ENCODE measurements at regions not wholly inside any gene's neighbourhood (a gene's known extent, or its start where the extent isn't known, plus 50 kb on each side); places are given as distances from the start of the nearest gene placed in this dataset.

- no peaks in the 10 kb centered on the region for H3K79me2 ChIP-seq (ENCODE audit: control insufficient read depth in 1 of 2, insufficient read depth in 2 of 2, low read length in 2 of 2)
- H4K20me1 ChIP-seq (replicated peaks in 1 of 2; ENCODE audit: control insufficient read depth in 1 of 2, insufficient read depth in 2 of 2, low read length in 2 of 2): no peaks in the 10 kb centered on the region
- H3K56ac ChIP-seq (replicated peaks; ENCODE audit: insufficient read length, low read depth, low read length): no peak overlapping the region
- H3K4me1 ChIP-seq (replicated peaks in 1 of 4; ENCODE audit: control insufficient read depth in 3 of 4, insufficient read depth in 4 of 4, low read length in 3 of 4): no peaks in the 10 kb centered on the region; a peak in 1 of 7 replicates
- no peaks in the 10 kb centered on the region for H3K27me3 ChIP-seq (replicated peaks in 1 of 4; ENCODE audit: control insufficient read depth in 3 of 4, extremely low read depth in 1 of 4, insufficient read depth in 3 of 4, low read length in 3 of 4)
- H3K36me3 ChIP-seq (ENCODE audit: control insufficient read depth in 2 of 4, insufficient read depth in 4 of 4, low read length in 3 of 4): no peaks in the 10 kb centered on the region
- no peak overlapping the region for H4K91ac ChIP-seq (replicated peaks; ENCODE audit: insufficient read length, low read length)
- no peak overlapping the region for H3K18ac ChIP-seq (ENCODE audit: extremely low read depth, low read length)
- H2BK20ac ChIP-seq (ENCODE audit: low read length): no peak overlapping the region
- H3K14ac ChIP-seq (ENCODE audit: insufficient read length): no peak overlapping the region
- FAIRE-seq (no peak), DNase-seq (ENCODE audit: low read depth in 1 of 2, low spot score in 2 of 2) (no peak)
- no peak overlapping the region for H3K4ac ChIP-seq (replicated peaks; ENCODE audit: insufficient read length, low read depth, low read length)
- H3K79me1 ChIP-seq (ENCODE audit: low read depth, low read length): no peaks in the 10 kb centered on the region
- H3K9ac ChIP-seq (replicated peaks in 1 of 4; ENCODE audit: extremely low read depth in 1 of 4, low read depth in 3 of 4, low read length in 3 of 4): no peak overlapping the region
- no peak overlapping the region for H2AK5ac ChIP-seq (ENCODE audit: low read depth, low read length)
- H4K5ac ChIP-seq (ENCODE audit: insufficient read length, low read depth, low read length): no peak overlapping the region
- no peak overlapping the region for H2AFZ ChIP-seq (ENCODE audit: low read length)
- H3K27ac ChIP-seq (ENCODE audit: low read depth, low read length): no peak overlapping the region
- ChIA-PET CTCF (ENCODE audit: partially characterized antibody) (no interaction called here), POLR2A (ENCODE audit: partially characterized antibody) (no interaction called here)
- no peak overlapping the region for H3K4me3 ChIP-seq (ENCODE audit: extremely low read depth in 1 of 4, insufficient read depth in 2 of 4, low read depth in 3 of 4, low read length in 4 of 4)
- no peak overlapping the region for H4K8ac ChIP-seq (ENCODE audit: extremely low read depth, insufficient read depth, low read length)
- H3K23me2 ChIP-seq (ENCODE audit: low read depth, low read length): no peaks in the 10 kb centered on the region
- no peak overlapping the region for H2BK12ac ChIP-seq (ENCODE audit: low read depth, low read length)
- H3K4me2 ChIP-seq (ENCODE audit: insufficient read depth in 1 of 2, low read depth in 2 of 2, low read length in 2 of 2): no peak overlapping the region
- no peak for TF ChIP-seq ATF3 (IDR thresholded peaks at IDR 0.05; ENCODE audit: insufficient read depth, low read depth, low read length)
- TF ChIP-seq ZNF274 (IDR thresholded peaks at IDR 0.05; ENCODE audit: borderline replicate concordance, extremely low read depth, low read length): no peak
- H2BK15ac ChIP-seq (ENCODE audit: low read length): no peak overlapping the region
- no peak overlapping the region for H3K23ac ChIP-seq (ENCODE audit: insufficient read length)
- H2BK120ac ChIP-seq (replicated peaks; ENCODE audit: low read depth, low read length): no peak overlapping the region
- no peaks in the 10 kb centered on the region for H3K9me3 ChIP-seq (ENCODE audit: insufficient read depth in 2 of 2, low read depth in 1 of 2, low read length in 1 of 2)
- no peak overlapping the region for H2BK5ac ChIP-seq (ENCODE audit: low read depth, low read length)
Observed at GRCh38 chr3:150142936-150143335, 172.2 kb upstream of the PFN2 start.
